ENCODE measurements at regions not wholly inside any gene's neighbourhood (a gene's known extent, or its start where the extent isn't known, plus 50 kb on each side); places are given as distances from the start of the nearest gene placed in this dataset.

GRCh38 chr2:521853-522530 lies 155.2 kb downstream of the TMEM18 start:
- no peak for TF ChIP-seq JUN (IDR thresholded peaks at IDR 0.05; ENCODE audit: borderline replicate concordance, insufficient read depth, insufficient read length, low read depth)
- no peak for TF ChIP-seq CTCF (IDR thresholded peaks at IDR 0.05; ENCODE audit: extremely low read depth in 1 of 2, insufficient read depth in 1 of 2, low read depth in 1 of 2, low read length in 2 of 2)

All from endothelial cell of umbilical vein (primary cell).